ENCODE measurements at regions not wholly inside any gene's neighbourhood (a gene's known extent, or its start where the extent isn't known, plus 50 kb on each side); places are given as distances from the start of the nearest gene placed in this dataset.

DNA sequence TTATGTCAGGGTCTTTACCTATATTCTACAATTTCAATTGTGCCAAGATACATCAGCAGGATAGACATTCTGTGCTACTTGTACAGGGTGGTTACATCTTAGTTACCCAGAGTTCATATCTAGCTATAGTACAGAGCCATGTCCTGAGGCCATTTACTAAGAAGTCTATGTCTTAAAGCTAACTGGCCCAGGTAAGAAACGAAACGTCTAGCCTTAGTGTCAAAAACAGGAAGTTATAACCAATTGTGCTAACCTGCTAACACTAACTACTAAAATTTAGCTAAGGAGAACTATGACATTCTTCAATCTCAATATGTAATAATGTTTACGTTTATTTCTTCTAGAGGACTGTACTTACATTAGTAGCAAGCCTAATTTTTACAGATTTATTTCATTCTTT, 717.2 kb upstream of the UBE2E2 start:
- in situ Hi-C loops (cut with HindIII; ENCODE audit: low sequenced_read_pairs) = no loop called here
- TF ChIP-seq, protein P1, sequence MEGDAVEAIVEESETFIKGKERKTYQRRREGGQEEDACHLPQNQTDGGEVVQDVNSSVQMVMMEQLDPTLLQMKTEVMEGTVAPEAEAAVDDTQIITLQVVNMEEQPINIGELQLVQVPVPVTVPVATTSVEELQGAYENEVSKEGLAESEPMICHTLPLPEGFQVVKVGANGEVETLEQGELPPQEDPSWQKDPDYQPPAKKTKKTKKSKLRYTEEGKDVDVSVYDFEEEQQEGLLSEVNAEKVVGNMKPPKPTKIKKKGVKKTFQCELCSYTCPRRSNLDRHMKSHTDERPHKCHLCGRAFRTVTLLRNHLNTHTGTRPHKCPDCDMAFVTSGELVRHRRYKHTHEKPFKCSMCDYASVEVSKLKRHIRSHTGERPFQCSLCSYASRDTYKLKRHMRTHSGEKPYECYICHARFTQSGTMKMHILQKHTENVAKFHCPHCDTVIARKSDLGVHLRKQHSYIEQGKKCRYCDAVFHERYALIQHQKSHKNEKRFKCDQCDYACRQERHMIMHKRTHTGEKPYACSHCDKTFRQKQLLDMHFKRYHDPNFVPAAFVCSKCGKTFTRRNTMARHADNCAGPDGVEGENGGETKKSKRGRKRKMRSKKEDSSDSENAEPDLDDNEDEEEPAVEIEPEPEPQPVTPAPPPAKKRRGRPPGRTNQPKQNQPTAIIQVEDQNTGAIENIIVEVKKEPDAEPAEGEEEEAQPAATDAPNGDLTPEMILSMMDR (IDR thresholded peaks at IDR 0.05; ENCODE audit: low read depth, low read length) = no peak
- no peak overlapping the region for H3K4me3 ChIP-seq (ENCODE audit: low read depth, low read length)
- DNase-seq (ENCODE audit: low read depth, low spot score) = no peak

DNA sequence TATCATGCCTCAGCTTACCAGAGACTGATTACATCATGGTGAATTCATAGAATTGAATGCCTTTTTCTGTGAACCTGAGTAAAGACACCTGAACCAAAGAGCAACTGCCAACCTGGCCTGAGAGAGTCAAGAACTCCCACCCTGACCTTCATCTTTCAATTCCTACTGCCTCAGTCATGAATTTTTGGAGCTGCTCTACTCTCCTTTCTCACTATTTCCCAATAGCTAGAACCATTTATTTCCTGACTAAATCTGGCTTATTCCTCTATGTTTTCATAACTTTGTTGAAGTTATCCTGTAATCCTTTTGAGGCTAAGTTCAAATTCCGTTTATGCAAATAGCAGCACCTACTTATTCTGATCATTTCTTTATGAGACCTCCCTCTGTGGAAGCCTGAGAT, 712.4 kb upstream of the UBE2E2 start:
- no peak overlapping the region for H3K4me3 ChIP-seq (ENCODE audit: low read depth, low read length)
- no peak for DNase-seq (ENCODE audit: low read depth, low spot score)
- TF ChIP-seq, protein P1 (IDR thresholded peaks at IDR 0.05; ENCODE audit: low read depth, low read length) = no peak
- in situ Hi-C loops (cut with HindIII; ENCODE audit: low sequenced_read_pairs) = no loop called here

DNA sequence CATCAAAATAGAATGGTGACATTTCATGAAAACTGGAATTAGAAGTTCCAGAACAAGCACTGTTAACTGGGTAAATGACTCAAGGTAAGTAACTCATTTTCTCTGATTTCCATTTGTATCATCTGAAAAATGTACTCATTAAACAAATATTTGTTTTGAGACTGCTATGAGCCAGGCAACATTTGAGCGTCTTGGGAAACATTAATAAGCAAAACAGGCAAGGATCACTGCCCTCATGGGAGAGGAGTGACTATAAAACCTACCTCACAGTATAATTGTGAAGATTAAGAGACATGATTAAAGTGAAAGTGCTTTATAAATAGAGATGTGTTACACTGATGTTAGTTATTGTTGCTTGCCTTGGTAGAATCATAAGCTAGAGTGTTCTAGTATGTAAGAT, 711.8 kb upstream of the UBE2E2 start:
- TF ChIP-seq, protein P1 (IDR thresholded peaks at IDR 0.05; ENCODE audit: low read depth, low read length) = no peak
- no peak for DNase-seq (ENCODE audit: low read depth, low spot score)
- in situ Hi-C loops (cut with HindIII; ENCODE audit: low sequenced_read_pairs) = no loop called here

DNA sequence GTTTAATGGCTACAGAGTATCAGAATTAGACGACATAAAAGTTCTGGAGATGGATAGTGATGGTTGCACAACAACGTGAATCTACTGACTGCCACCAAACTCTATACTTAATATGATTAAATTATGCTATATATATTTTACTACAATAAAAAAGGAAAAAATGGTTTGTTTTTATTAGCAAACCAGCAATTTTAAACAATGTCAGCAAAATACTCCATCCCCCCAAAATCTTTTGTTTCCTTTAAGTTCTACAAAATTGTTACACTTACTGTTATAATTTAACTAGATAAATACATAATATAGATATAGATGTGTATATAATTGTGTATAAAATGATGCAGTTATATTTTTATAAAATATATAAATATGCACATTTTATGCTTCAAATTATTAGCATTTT, 710.8 kb upstream of the UBE2E2 start:
- no peak for DNase-seq (ENCODE audit: low read depth, low spot score)
- in situ Hi-C loops (cut with HindIII; ENCODE audit: low sequenced_read_pairs) = no loop called here
- no peak overlapping the region for H3K4me3 ChIP-seq (ENCODE audit: low read depth, low read length)
- TF ChIP-seq, protein P1 (IDR thresholded peaks at IDR 0.05; ENCODE audit: low read depth, low read length) = no peak

More for the DNA sequence above, 711.8 kb upstream of the UBE2E2 start:
- H3K4me3 ChIP-seq (ENCODE audit: low read depth, low read length) = no peak overlapping the region

DNA sequence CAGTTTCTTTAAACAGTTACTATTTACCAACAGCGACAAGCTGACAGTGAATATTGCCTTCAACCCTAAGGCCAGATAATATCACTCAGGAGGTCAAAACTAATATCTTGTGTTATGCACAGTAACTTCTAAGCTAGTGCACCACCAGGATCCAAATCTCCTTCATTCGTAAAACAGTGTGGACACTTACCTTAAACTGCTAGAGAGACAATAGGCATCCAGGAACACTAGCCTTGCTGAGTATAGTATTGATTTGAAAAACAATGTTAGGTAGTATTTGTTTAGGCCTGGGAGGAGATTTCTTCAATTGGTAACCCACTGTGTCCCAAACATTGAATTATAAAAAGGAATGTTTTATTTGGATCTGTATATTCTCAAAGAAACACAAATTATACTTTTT, 707.9 kb upstream of the UBE2E2 start:
- TF ChIP-seq, protein P1 (IDR thresholded peaks at IDR 0.05; ENCODE audit: low read depth, low read length) = no peak
- DNase-seq (ENCODE audit: low read depth, low spot score) = no peak
- no peak overlapping the region for H3K4me3 ChIP-seq (ENCODE audit: low read depth, low read length)
- in situ Hi-C loops (cut with HindIII; ENCODE audit: low sequenced_read_pairs) = no loop called here

DNA sequence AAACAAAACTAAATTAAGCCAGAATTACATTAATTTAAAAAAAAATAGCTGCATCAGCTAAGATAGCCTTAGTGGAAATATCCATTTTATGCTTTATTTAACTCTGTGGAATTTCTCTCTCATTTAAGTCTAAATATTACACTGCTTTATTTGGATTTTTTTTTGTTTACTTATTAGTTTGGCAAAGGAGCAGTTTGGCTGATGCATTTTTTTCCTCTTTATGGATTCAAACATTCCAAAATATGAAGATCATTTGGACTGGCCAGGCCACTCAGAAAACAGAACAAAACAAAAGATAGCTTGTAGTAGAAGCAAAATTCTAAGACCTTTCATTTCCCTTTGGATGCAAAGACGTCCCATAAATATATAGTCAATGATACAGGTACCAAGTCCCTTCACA, 707.3 kb upstream of the UBE2E2 start:
- no peak for DNase-seq (ENCODE audit: low read depth, low spot score)
- TF ChIP-seq, protein P1 (IDR thresholded peaks at IDR 0.05; ENCODE audit: low read depth, low read length) = no peak
- in situ Hi-C loops (cut with HindIII; ENCODE audit: low sequenced_read_pairs) = no loop called here
- no peak overlapping the region for H3K4me3 ChIP-seq (ENCODE audit: low read depth, low read length)

DNA sequence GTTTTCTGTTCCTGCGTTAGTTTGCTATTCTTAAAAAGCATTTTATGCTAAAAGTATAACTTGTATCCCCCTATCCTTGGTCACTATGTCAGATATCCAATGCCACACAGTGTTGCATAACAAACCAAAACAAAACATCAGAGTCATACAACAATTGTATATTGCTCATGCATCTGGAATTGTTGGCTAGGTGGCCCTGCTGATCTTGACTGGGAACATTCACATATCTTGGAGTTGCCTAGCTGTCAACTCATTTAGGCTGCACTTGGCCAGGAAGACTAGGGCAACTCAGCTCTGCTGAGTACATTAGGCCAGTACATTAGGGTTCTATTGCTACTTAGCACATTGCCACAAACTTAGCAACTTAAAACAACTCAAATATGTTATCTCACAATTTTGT, 706.5 kb upstream of the UBE2E2 start:
- TF ChIP-seq, protein P1 (IDR thresholded peaks at IDR 0.05; ENCODE audit: low read depth, low read length) = no peak
- DNase-seq (ENCODE audit: low read depth, low spot score) = no peak
- in situ Hi-C loops (cut with HindIII; ENCODE audit: low sequenced_read_pairs) = no loop called here

More for the DNA sequence above, 706.5 kb upstream of the UBE2E2 start:
- H3K4me3 ChIP-seq (ENCODE audit: low read depth, low read length) = no peak overlapping the region

All from astrocyte of the spinal cord (primary cell).